BJ (cell line): ENCODE measurements at regions not wholly inside any gene's neighbourhood (a gene's known extent, or its start where the extent isn't known, plus 50 kb on each side); places are given as distances from the start of the nearest gene placed in this dataset.

Experiments used
- CTCF ChIA-PET: fragments of 350-600 bp; formaldehyde crosslinking; extraction: SDS; loops from one replicate; lab custom pipeline; 2021; ENCODE audit warnings: antibody characterized with exemption, inconsistent platforms; lab: Yijun Ruan, JAX
- POLR2A ChIA-PET: fragments of 300-600 bp; sonication (Branson Sonifier 250); formaldehyde crosslinking; extraction: SDS; loops from one replicate; lab custom pipeline; 2021; ENCODE audit warnings: antibody characterized with exemption; lab: Charles Lee
- DNase-seq: peaks from one replicate; pipeline ENCODE4 v3.0.0-alpha.2; 2011; ENCODE audit warnings: low read depth
- H3K27me3 ChIP-seq: 2 replicates; pipeline ENCODE4 v1.6.0; 2011; ENCODE audit warnings: low read length; ENCODE audit not compliant: control insufficient read depth, insufficient read depth
- H3K36me3 ChIP-seq: 2 replicates; pipeline ENCODE4 v1.5.1; 2011; ENCODE audit warnings: low read length; ENCODE audit not compliant: control insufficient read depth, insufficient read depth
- H3K4me3 ChIP-seq: 2 replicates; pipeline ENCODE4 v1.5.1; 2011; ENCODE audit warnings: low read depth, mild to moderate bottlenecking, control low read depth, low read length
- CTCF ChIP-seq: IDR thresholded peaks from 2 replicates; pipeline ENCODE4 v1.5.1; 2011; ENCODE audit warnings: low read depth, mild to moderate bottlenecking, control low read depth, inconsistent platforms, low read length, moderate library complexity; ENCODE audit not compliant: insufficient read depth

- no peak for DNase-seq
- no peak for TF ChIP-seq CTCF
- H3K4me3 ChIP-seq, result no peak overlapping the region
- H3K27me3 ChIP-seq, result no peaks in the 10 kb centered on the region
- CTCF ChIA-PET, result interaction anchor here (0.5 kb wide), 1 partner anchor 18 kb away, joined by 3 read pairs; no protein-coding TSS in a partner anchor
- POLR2A ChIA-PET, result no interaction called here
- no peaks in the 10 kb centered on the region for H3K36me3 ChIP-seq
These were observed 205.6 kb upstream of the GDNF start for GRCh38 chr5:38045446-38045845.

GRCh38 chr5:38039826-38040225 lies 200.0 kb upstream of the GDNF start:
- DNase-seq, result no peak
- POLR2A ChIA-PET, result no interaction called here
- CTCF ChIA-PET, result no interaction called here
- Histone ChIP-seq H3K4me3 (no peak overlapping the region), H3K27me3 (peaks cover 2% of the 10 kb centered on the region), H3K36me3 (no peaks in the 10 kb centered on the region)
- no peak for TF ChIP-seq CTCF

- ChIA-PET POLR2A (no interaction called here), CTCF (no interaction called here)
- no peak for TF ChIP-seq CTCF
- H3K4me3 ChIP-seq, result no peak overlapping the region
- DNase-seq, result no peak
- H3K27me3 ChIP-seq, result peaks cover 2% of the 10 kb centered on the region
- no peaks in the 10 kb centered on the region for H3K36me3 ChIP-seq
These were observed 199.2 kb upstream of the GDNF start for GRCh38 chr5:38039091-38039490.

- H3K27me3 ChIP-seq, result peaks cover 2% of the 10 kb centered on the region
- no peak for TF ChIP-seq CTCF
- no peak for DNase-seq
- H3K4me3 ChIP-seq, result no peak overlapping the region
- ChIA-PET POLR2A (no interaction called here), CTCF (no interaction called here)
- no peaks in the 10 kb centered on the region for H3K36me3 ChIP-seq
These were observed 196.9 kb upstream of the GDNF start for GRCh38 chr5:38036765-38037164.

- ChIA-PET CTCF (interaction anchor here (1.0 kb wide), 1 partner anchor 34 kb away, joined by 3 read pairs; no protein-coding TSS in a partner anchor), POLR2A (no interaction called here)
These were observed 192.3 kb upstream of the GDNF start for GRCh38 chr5:38032149-38032548.

More at GRCh38 chr5:38032149-38032548, 192.3 kb upstream of the GDNF start:
- peaks cover 2% of the 10 kb centered on the region for H3K27me3 ChIP-seq
- no peaks in the 10 kb centered on the region for H3K36me3 ChIP-seq
- H3K4me3 ChIP-seq, result no peak overlapping the region
- TF ChIP-seq CTCF, result no peak
- no peak for DNase-seq
